ENCODE measurements at regions not wholly inside any gene's neighbourhood (a gene's known extent, or its start where the extent isn't known, plus 50 kb on each side); places are given as distances from the start of the nearest gene placed in this dataset.

GRCh38 chr7:41048771-41049170 lies 654.1 kb downstream of the INHBA start:
- TF ChIP-seq CTCF (IDR thresholded peaks at IDR 0.05; ENCODE audit: insufficient read depth, low read length, poor library complexity, severe bottlenecking) = no peak
- H3K36me3 ChIP-seq (ENCODE audit: control insufficient read depth, insufficient read depth, low read length) = no peaks in the 10 kb centered on the region
- no peak for DNase-seq (ENCODE audit: low read depth)
- no peak overlapping the region for H3K4me3 ChIP-seq (ENCODE audit: low read depth, low read length)
- peaks cover 2% of the 10 kb centered on the region for H3K27me3 ChIP-seq (ENCODE audit: control insufficient read depth, insufficient read depth, low read length)

- no peak for TF ChIP-seq CTCF (IDR thresholded peaks at IDR 0.05; ENCODE audit: insufficient read depth, low read length, poor library complexity, severe bottlenecking)
Measured at GRCh38 chr7:41047789-41048191, 655.1 kb downstream of the INHBA start.

GRCh38 chr7:41047211-41047610 lies 655.7 kb downstream of the INHBA start:
- DNase-seq (ENCODE audit: low read depth) = no peak
- H3K27me3 ChIP-seq (ENCODE audit: control insufficient read depth, insufficient read depth, low read length) = peaks cover 2% of the 10 kb centered on the region
- H3K4me3 ChIP-seq (ENCODE audit: low read depth, low read length) = no peak overlapping the region
- no peaks in the 10 kb centered on the region for H3K36me3 ChIP-seq (ENCODE audit: control insufficient read depth, insufficient read depth, low read length)
- no peak for TF ChIP-seq CTCF (IDR thresholded peaks at IDR 0.05; ENCODE audit: insufficient read depth, low read length, poor library complexity, severe bottlenecking)

More at GRCh38 chr7:41047789-41048191, 655.1 kb downstream of the INHBA start:
- no peak overlapping the region for H3K4me3 ChIP-seq (ENCODE audit: low read depth, low read length)
- no peak for DNase-seq (ENCODE audit: low read depth)
- H3K27me3 ChIP-seq (ENCODE audit: control insufficient read depth, insufficient read depth, low read length) = peaks cover 2% of the 10 kb centered on the region
- H3K36me3 ChIP-seq (ENCODE audit: control insufficient read depth, insufficient read depth, low read length) = no peaks in the 10 kb centered on the region

- Histone ChIP-seq H3K4me3 (ENCODE audit: low read depth, low read length) (no peak overlapping the region), H3K27me3 (ENCODE audit: control insufficient read depth, insufficient read depth, low read length) (peaks cover 2% of the 10 kb centered on the region), H3K36me3 (ENCODE audit: control insufficient read depth, insufficient read depth, low read length) (no peaks in the 10 kb centered on the region)
- DNase-seq (ENCODE audit: low read depth) = no peak
- TF ChIP-seq CTCF (IDR thresholded peaks at IDR 0.05; ENCODE audit: insufficient read depth, low read length, poor library complexity, severe bottlenecking) = no peak
Measured at GRCh38 chr7:41046776-41047175, 656.1 kb downstream of the INHBA start.

GRCh38 chr7:41046221-41046761 lies 656.6 kb downstream of the INHBA start:
- DNase-seq (ENCODE audit: low read depth) = no peak
- H3K4me3 ChIP-seq (ENCODE audit: low read depth, low read length) = no peak overlapping the region

More at GRCh38 chr7:41046221-41046761, 656.6 kb downstream of the INHBA start:
- H3K27me3 ChIP-seq (ENCODE audit: control insufficient read depth, insufficient read depth, low read length) = no peaks in the 10 kb centered on the region
- no peak for TF ChIP-seq CTCF (IDR thresholded peaks at IDR 0.05; ENCODE audit: insufficient read depth, low read length, poor library complexity, severe bottlenecking)
- H3K36me3 ChIP-seq (ENCODE audit: control insufficient read depth, insufficient read depth, low read length) = no peaks in the 10 kb centered on the region

All from kidney epithelial cell (primary cell).